ENCODE measurements at regions not wholly inside any gene's neighbourhood (a gene's known extent, or its start where the extent isn't known, plus 50 kb on each side); places are given as distances from the start of the nearest gene placed in this dataset.

GRCh38 chr2:152861349-152861942 is 143.0 kb downstream of the ARL6IP6 start:
- H3K36me3 ChIP-seq: no peaks in the 10 kb centered on the region
- no peaks in the 10 kb centered on the region for H3K9me3 ChIP-seq
- intact Hi-C loops (cut with DNase I): no loop called here
- H3K4me3 ChIP-seq: no peak overlapping the region
- peak in 2 of 3 donors; percentile 23 to 52 for DNase-seq
- peak; percentile 86 to 91 (median 88) for ATAC-seq
- H3K27me3 ChIP-seq: no peaks in the 10 kb centered on the region
- no peak overlapping the region for H3K27ac ChIP-seq
- WGBS (ENCODE audit: insufficient coverage, low coverage, low lambda C conversion rate, missing lambda C conversion rate): 43% methylated on average over 6 of the region's 6 CpGs
- TF ChIP-seq, protein P1, sequence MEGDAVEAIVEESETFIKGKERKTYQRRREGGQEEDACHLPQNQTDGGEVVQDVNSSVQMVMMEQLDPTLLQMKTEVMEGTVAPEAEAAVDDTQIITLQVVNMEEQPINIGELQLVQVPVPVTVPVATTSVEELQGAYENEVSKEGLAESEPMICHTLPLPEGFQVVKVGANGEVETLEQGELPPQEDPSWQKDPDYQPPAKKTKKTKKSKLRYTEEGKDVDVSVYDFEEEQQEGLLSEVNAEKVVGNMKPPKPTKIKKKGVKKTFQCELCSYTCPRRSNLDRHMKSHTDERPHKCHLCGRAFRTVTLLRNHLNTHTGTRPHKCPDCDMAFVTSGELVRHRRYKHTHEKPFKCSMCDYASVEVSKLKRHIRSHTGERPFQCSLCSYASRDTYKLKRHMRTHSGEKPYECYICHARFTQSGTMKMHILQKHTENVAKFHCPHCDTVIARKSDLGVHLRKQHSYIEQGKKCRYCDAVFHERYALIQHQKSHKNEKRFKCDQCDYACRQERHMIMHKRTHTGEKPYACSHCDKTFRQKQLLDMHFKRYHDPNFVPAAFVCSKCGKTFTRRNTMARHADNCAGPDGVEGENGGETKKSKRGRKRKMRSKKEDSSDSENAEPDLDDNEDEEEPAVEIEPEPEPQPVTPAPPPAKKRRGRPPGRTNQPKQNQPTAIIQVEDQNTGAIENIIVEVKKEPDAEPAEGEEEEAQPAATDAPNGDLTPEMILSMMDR (IDR thresholded peaks at IDR 0.05): peak; percentile 59 to 79 (median 68)
- no peak for TF ChIP-seq POLR2A (IDR thresholded peaks at IDR 0.05)
- H3K4me1 ChIP-seq: no peaks in the 10 kb centered on the region

DNA sequence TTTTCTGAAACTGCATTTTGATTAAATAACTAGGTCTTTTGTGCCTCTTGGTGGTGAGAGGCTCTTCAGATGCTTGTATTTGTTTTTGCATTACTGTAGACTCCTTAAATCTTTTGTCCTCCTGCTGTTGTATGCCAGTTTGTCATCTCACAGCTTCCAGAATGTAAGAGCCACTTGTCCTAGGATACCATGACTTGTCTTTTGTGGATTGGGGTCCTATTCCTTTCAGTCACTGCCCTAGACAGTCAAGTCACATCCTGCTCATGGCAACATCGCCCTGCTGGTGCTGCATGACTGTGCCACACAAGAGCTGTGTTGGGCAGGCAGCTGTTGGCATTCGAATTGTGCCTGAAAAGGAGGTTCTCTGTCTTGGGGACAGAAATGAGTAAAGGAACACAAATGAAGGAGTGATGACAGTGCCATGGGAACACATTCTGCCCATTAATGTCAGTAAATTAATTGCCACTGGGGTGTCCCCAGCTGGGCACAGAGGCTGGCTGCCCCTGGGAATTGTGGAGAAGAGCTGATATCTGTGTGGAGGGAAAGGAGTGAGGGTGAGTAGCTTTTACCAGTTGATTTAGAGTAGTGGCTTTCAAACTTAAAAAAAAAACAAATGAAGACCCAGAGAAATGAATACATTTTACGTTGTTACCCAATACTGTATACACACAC is 140.3 kb downstream of the ARL6IP6 start:
- Histone ChIP-seq H3K9me3 (no peaks in the 10 kb centered on the region), H3K36me3 (no peaks in the 10 kb centered on the region), H3K4me1 (no peaks in the 10 kb centered on the region), H3K27ac (no peak overlapping the region), H3K4me3 (no peak overlapping the region), H3K27me3 (no peaks in the 10 kb centered on the region)
- intact Hi-C loops (cut with DNase I): no loop called here
- DNase-seq (no peak), ATAC-seq (no peak)
- WGBS (ENCODE audit: insufficient coverage, low coverage, low lambda C conversion rate, missing lambda C conversion rate): 40% methylated on average over 3 of the region's 3 CpGs
- TF ChIP-seq POLR2A (IDR thresholded peaks at IDR 0.05): no peak
- TF ChIP-seq, protein P1 (IDR thresholded peaks at IDR 0.05): no peak

DNA sequence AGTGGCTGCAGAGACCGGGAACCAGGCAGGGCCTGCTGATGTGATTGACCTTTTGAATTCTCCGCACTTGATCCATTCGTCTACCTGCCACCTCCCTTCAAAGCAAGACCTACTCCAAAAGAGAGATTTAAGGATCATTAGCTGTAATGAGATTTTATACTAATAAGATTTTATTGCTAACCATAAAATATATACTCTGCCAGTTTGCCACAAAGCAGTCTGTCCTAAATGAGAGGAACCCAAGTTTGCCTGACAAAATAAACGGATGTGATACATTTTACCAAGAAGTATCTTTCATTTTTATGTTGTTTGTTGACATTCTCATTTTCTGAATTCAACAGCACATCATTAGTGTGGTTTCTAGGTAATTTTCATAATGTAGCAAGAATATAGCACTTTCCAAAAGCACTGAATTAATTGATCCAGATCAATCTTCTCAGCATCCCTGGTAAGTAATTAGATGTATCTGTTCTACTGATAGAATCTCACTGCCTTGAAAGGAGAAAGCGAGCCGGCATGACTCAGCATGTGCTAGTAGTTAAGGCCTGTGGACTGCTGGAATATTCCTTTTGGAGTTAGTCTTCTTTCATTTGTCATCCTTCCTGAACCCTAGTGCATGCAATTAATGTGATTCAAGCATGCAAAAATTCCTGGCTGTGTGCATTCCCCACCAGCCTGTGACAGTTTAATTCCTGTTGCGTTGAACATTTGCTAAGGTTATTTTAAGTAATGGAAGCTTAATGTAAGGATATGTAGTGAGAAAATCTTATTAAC is 128.5 kb downstream of the ARL6IP6 start:
- TF ChIP-seq, protein P1 (IDR thresholded peaks at IDR 0.05): no peak
- no peak for TF ChIP-seq POLR2A (IDR thresholded peaks at IDR 0.05)
- no peak overlapping the region for H3K4me3 ChIP-seq
- intact Hi-C loops (cut with DNase I): no loop called here
- no peaks in the 10 kb centered on the region for H3K27me3 ChIP-seq
- H3K36me3 ChIP-seq: no peaks in the 10 kb centered on the region
- H3K9me3 ChIP-seq: no peaks in the 10 kb centered on the region
- DNase-seq (no peak), ATAC-seq (no peak)
- H3K4me1 ChIP-seq: no peaks in the 10 kb centered on the region
- WGBS (ENCODE audit: insufficient coverage, low coverage, low lambda C conversion rate, missing lambda C conversion rate): 73% methylated on average over 7 of the region's 7 CpGs
- no peak overlapping the region for H3K27ac ChIP-seq

GRCh38 chr2:152835674-152836073 is 117.3 kb downstream of the ARL6IP6 start:
- no peaks in the 10 kb centered on the region for H3K36me3 ChIP-seq
- no peak overlapping the region for H3K4me3 ChIP-seq
- intact Hi-C loops (cut with DNase I): no loop called here
- H3K9me3 ChIP-seq: no peaks in the 10 kb centered on the region
- H3K4me1 ChIP-seq: no peaks in the 10 kb centered on the region
- WGBS (ENCODE audit: insufficient coverage, low coverage, low lambda C conversion rate, missing lambda C conversion rate): 52% methylated on average over 2 of the region's 2 CpGs
- no peak overlapping the region for H3K27ac ChIP-seq
- no peak for TF ChIP-seq POLR2A (IDR thresholded peaks at IDR 0.05)
- TF ChIP-seq, protein P1 (IDR thresholded peaks at IDR 0.05): no peak
- DNase-seq (no peak), ATAC-seq (no peak)
- H3K27me3 ChIP-seq: no peaks in the 10 kb centered on the region
